ENCODE measurements at regions not wholly inside any gene's neighbourhood (a gene's known extent, or its start where the extent isn't known, plus 50 kb on each side); places are given as distances from the start of the nearest gene placed in this dataset.

DNA sequence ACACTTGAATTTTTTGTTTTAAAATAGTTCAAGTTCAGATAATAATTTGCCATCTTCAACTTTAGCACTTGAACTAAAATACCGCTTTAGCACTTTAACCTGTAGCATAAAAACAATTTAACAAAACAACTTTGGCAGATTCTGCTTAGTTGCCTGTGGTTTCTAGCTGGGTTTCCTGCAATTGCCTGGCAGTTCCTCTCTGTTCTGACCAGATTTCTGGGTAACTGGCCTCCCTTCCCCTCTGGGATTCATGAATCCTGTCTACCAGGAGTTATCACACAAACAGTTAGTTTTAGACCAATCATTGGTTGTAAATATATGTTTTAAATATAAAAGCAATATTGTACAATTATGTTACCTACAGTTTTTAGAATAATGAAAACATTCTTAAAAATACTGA lies 89.8 kb upstream of the HDAC9 start:
- TF ChIP-seq POLR2A (IDR thresholded peaks at IDR 0.05) (no peak), CTCF (IDR thresholded peaks at IDR 0.05) (no peak)
- Histone ChIP-seq H3K27ac (no peak overlapping the region), H3K4me1 (no peaks in the 10 kb centered on the region), H3K36me3 (no peaks in the 10 kb centered on the region), H3K9me3 (no peaks in the 10 kb centered on the region), H3K27me3 (no peaks in the 10 kb centered on the region), H3K4me3 (no peak overlapping the region)
- DNase-seq, result no peak

GRCh38 chr7:18407385-18407784 lies 88.2 kb upstream of the HDAC9 start:
- Histone ChIP-seq H3K27ac (no peak overlapping the region), H3K4me1 (no peaks in the 10 kb centered on the region), H3K27me3 (no peaks in the 10 kb centered on the region), H3K36me3 (no peaks in the 10 kb centered on the region), H3K9me3 (no peaks in the 10 kb centered on the region), H3K4me3 (no peak overlapping the region)
- DNase-seq, result no peak
- TF ChIP-seq POLR2A (IDR thresholded peaks at IDR 0.05), result no peak
- no peak for TF ChIP-seq CTCF (IDR thresholded peaks at IDR 0.05)

DNA sequence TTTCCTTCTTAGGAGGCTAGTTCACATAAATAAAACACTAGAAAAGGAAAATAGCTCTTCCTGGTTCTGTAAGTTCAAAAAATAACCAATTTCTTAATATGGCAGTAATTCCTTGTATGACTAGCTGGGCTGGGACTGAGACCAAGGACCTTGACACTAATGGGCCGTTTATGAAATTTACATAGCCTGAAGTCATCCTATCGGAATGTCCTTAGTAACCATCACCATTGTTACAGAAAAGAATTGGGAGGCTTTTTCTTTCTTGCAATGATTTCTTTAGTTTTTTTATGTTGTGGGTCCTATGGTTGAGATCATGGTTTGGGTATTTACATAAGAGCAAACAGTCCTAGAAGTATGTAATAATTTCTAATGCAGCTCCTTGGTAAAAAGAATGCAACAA lies 87.1 kb upstream of the HDAC9 start:
- Histone ChIP-seq H3K27ac (no peak overlapping the region), H3K36me3 (no peaks in the 10 kb centered on the region), H3K27me3 (no peaks in the 10 kb centered on the region), H3K4me1 (no peaks in the 10 kb centered on the region), H3K4me3 (no peak overlapping the region), H3K9me3 (no peaks in the 10 kb centered on the region)
- no peak for DNase-seq
- TF ChIP-seq CTCF (IDR thresholded peaks at IDR 0.05) (no peak), POLR2A (IDR thresholded peaks at IDR 0.05) (no peak)

DNA sequence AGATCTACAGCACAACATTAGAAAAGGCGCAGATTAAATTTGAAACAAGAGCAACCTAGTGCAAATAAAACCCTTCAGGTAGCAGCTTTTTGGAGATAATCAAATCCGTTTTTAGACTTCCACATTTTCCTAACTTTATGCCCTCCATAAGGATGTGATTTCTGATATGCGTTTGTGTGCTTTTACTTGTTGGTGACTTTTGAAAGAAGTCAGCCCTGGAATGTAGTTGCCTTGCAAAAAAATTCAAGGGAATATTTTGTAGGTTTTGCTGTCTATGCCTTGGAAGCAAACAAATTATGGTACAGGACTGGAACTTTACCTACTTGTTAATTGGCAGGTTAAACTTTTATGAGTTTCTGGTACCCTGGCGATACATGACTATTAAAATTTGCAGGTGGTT lies 86.7 kb upstream of the HDAC9 start:
- H3K27ac ChIP-seq, result no peak overlapping the region
- no peaks in the 10 kb centered on the region for H3K36me3 ChIP-seq
- TF ChIP-seq POLR2A (IDR thresholded peaks at IDR 0.05), result no peak
- TF ChIP-seq CTCF (IDR thresholded peaks at IDR 0.05), result no peak
- no peak overlapping the region for H3K4me3 ChIP-seq
- H3K27me3 ChIP-seq, result no peaks in the 10 kb centered on the region
- H3K9me3 ChIP-seq, result no peaks in the 10 kb centered on the region
- no peak for DNase-seq
- H3K4me1 ChIP-seq, result no peaks in the 10 kb centered on the region

DNA sequence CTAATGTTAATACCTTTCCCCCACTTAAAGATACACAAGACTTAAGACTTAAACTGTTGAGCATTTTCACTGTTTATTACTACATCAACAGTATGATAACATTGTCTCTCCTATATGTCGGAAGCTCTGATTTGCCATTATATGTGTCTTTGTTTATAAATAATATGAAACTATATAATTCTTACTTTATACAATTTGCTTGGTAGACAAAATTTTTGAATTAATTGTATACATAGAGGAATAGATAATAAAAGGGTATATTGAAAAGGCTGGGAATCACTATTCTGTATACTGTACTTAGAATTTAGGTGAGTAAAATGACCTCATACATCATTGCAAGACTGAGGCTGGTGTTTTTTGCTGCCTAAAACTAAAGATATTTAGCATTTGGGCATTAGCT lies 82.1 kb upstream of the HDAC9 start:
- no peaks in the 10 kb centered on the region for H3K27me3 ChIP-seq
- H3K4me1 ChIP-seq, result no peaks in the 10 kb centered on the region
- no peak for TF ChIP-seq CTCF (IDR thresholded peaks at IDR 0.05)
- TF ChIP-seq POLR2A (IDR thresholded peaks at IDR 0.05), result no peak
- H3K27ac ChIP-seq, result no peak overlapping the region
- no peaks in the 10 kb centered on the region for H3K9me3 ChIP-seq
- no peak overlapping the region for H3K4me3 ChIP-seq
- DNase-seq, result no peak
- H3K36me3 ChIP-seq, result no peaks in the 10 kb centered on the region

- no peak for DNase-seq
- no peak for TF ChIP-seq POLR2A (IDR thresholded peaks at IDR 0.05)
- no peak for TF ChIP-seq CTCF (IDR thresholded peaks at IDR 0.05)
- no peaks in the 10 kb centered on the region for H3K9me3 ChIP-seq
- no peak overlapping the region for H3K4me3 ChIP-seq
- H3K27ac ChIP-seq, result no peak overlapping the region
- H3K27me3 ChIP-seq, result no peaks in the 10 kb centered on the region
- H3K4me1 ChIP-seq, result no peaks in the 10 kb centered on the region
- no peaks in the 10 kb centered on the region for H3K36me3 ChIP-seq
These were observed 80.7 kb upstream of the HDAC9 start for GRCh38 chr7:18414885-18415284.

Data from Peyer's patch (tissue), 4 donors.